ENCODE measurements at regions not wholly inside any gene's neighbourhood (a gene's known extent, or its start where the extent isn't known, plus 50 kb on each side); places are given as distances from the start of the nearest gene placed in this dataset.
"Not testable (repeated sequence)": the region's sequence is repeated elsewhere in the genome, so short reads cannot be mapped to it uniquely, and the experiment has no call there.

DNA sequence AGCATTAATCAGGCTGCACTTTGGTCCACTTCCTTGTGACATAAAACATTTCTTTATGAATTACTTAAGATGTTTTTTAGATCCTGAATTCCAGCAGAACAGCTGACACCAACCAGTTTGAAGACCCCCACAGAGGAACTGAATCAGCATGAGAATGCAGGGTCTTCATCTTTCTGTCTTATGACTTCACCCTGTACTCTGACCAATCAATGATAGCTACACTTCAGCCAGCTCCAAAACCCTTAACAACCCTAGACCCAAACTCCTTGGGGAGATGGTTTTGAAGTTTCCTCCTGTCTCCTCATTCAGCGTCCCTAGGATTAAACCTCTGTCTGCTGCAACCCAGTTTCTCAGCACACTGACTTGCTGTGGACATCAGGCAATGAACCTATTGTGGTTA lies 175.0 kb downstream of the CTH start:
- DNase-seq = no peak
- Histone ChIP-seq H3K4me3 (ENCODE audit: control insufficient read depth in 1 of 7, extremely low read depth in 1 of 7, insufficient read depth in 4 of 7, low read depth in 2 of 7, low read length in 6 of 7) (no peak overlapping the region), H3K9me3 (ENCODE audit: control extremely low read depth in 1 of 5, control insufficient read depth in 4 of 5, insufficient read depth in 2 of 5, low read depth in 1 of 5, low read length in 4 of 5) (no peaks in the 10 kb centered on the region), H3K27me3 (replicated peaks in 2 of 5; ENCODE audit: control insufficient read depth in 4 of 5, insufficient read depth in 5 of 5, low read length in 4 of 5) (no peaks in the 10 kb centered on the region), H3K4me1 (ENCODE audit: control extremely low read depth in 1 of 4, control insufficient read depth in 4 of 4, insufficient read depth in 4 of 4, low read length in 3 of 4) (no peaks in the 10 kb centered on the region), H3K27ac (ENCODE audit: insufficient read depth in 1 of 2, low read depth in 1 of 2, low read length in 2 of 2, poor library complexity in 1 of 2, severe bottlenecking in 2 of 2) (no peak overlapping the region), H3K36me3 (ENCODE audit: control insufficient read depth in 4 of 4, insufficient read depth in 4 of 4, low read length in 3 of 4) (no peaks in the 10 kb centered on the region)
- CTCF ChIA-PET = no interaction called here
- 100% methylated on average over 1 of the region's 1 CpG for WGBS (ENCODE audit: insufficient coverage)
- POLR2A ChIA-PET = no interaction called here

GRCh38 chr1:70587872-70588366 lies 176.9 kb downstream of the CTH start:
- Histone ChIP-seq H3K27me3 (replicated peaks in 2 of 5; ENCODE audit: control insufficient read depth in 4 of 5, insufficient read depth in 5 of 5, low read length in 4 of 5) (no peaks in the 10 kb centered on the region), H3K4me3 (ENCODE audit: control insufficient read depth in 1 of 7, extremely low read depth in 1 of 7, insufficient read depth in 4 of 7, low read depth in 2 of 7, low read length in 6 of 7) (no peak overlapping the region), H3K9me3 (ENCODE audit: control extremely low read depth in 1 of 5, control insufficient read depth in 4 of 5, insufficient read depth in 2 of 5, low read depth in 1 of 5, low read length in 4 of 5) (no peaks in the 10 kb centered on the region), H3K27ac (ENCODE audit: insufficient read depth in 1 of 2, low read depth in 1 of 2, low read length in 2 of 2, poor library complexity in 1 of 2, severe bottlenecking in 2 of 2) (no peak overlapping the region), H3K36me3 (ENCODE audit: control insufficient read depth in 4 of 4, insufficient read depth in 4 of 4, low read length in 3 of 4) (no peaks in the 10 kb centered on the region), H3K4me1 (ENCODE audit: control extremely low read depth in 1 of 4, control insufficient read depth in 4 of 4, insufficient read depth in 4 of 4, low read length in 3 of 4) (no peaks in the 10 kb centered on the region)
- DNase-seq = no peak
- ChIA-PET POLR2A (no interaction called here), CTCF (no interaction called here)
- WGBS (ENCODE audit: insufficient coverage) = no CpG with 5 or more reads among the region's 3 CpGs

DNA sequence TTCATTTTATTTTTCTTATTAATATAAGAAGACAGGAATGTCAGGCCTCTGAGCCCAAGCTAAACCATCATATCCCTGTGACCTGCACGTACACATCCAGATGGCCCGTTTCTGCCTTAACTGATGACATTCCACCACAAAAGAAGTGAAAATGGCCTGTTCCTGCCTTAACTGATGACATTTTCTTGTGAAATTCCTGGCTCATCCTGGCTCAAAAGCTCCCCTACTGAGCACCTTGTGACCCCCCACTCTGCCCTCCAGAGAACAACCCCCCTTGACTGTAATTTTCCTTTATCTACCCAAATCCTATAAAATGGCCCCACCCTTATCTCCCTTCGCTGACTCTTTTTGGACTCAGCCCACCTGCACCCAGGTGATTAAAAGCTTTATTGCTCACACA lies 182.5 kb downstream of the CTH start:
- H3K4me1 ChIP-seq (ENCODE audit: control extremely low read depth in 1 of 4, control insufficient read depth in 4 of 4, insufficient read depth in 4 of 4, low read length in 3 of 4); H3K36me3 ChIP-seq (ENCODE audit: control insufficient read depth in 4 of 4, insufficient read depth in 4 of 4, low read length in 3 of 4); H3K4me3 ChIP-seq (ENCODE audit: control insufficient read depth in 1 of 7, extremely low read depth in 1 of 7, insufficient read depth in 4 of 7, low read depth in 2 of 7, low read length in 6 of 7); CTCF ChIA-PET; H3K9me3 ChIP-seq (ENCODE audit: control extremely low read depth in 1 of 5, control insufficient read depth in 4 of 5, insufficient read depth in 2 of 5, low read depth in 1 of 5, low read length in 4 of 5); H3K27ac ChIP-seq (ENCODE audit: insufficient read depth in 1 of 2, low read depth in 1 of 2, low read length in 2 of 2, poor library complexity in 1 of 2, severe bottlenecking in 2 of 2); POLR2A ChIA-PET; H3K27me3 ChIP-seq (replicated peaks in 2 of 5; ENCODE audit: control insufficient read depth in 4 of 5, insufficient read depth in 5 of 5, low read length in 4 of 5); DNase-seq: not testable (repeated sequence)
- WGBS (ENCODE audit: insufficient coverage) = 93% methylated on average over 3 of the region's 3 CpGs

DNA sequence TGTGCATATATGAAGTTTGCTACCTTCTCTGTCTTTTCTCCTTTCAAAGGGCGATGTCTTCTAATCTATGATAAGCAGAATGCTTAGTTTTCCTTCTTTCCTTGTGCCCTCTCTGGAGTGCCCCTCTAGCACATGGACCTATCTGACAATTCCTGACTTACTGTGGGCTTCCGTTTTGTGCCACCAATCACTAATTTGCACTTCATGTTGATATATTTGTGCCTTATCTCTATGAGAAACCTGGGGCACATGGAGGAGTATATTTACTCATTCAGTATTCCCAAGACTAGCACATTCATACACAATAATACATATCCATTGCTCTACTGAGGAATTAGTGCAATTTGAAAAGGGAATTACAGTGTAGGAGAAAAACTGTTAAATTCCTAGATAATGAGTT lies 197.7 kb downstream of the CTH start:
- 89% methylated on average over 1 of the region's 2 CpGs for WGBS (ENCODE audit: insufficient coverage)
- peaks cover 0 to 2% (median 0%) of the 10 kb centered on the region in 5 experiments for H3K9me3 ChIP-seq (ENCODE audit: control extremely low read depth in 1 of 5, control insufficient read depth in 4 of 5, insufficient read depth in 2 of 5, low read depth in 1 of 5, low read length in 4 of 5)
- no peak overlapping the region for H3K27ac ChIP-seq (ENCODE audit: insufficient read depth in 1 of 2, low read depth in 1 of 2, low read length in 2 of 2, poor library complexity in 1 of 2, severe bottlenecking in 2 of 2)
- DNase-seq = no peak
- ChIA-PET POLR2A (no interaction called here), CTCF (no interaction called here)
- no peaks in the 10 kb centered on the region for H3K4me1 ChIP-seq (ENCODE audit: control extremely low read depth in 1 of 4, control insufficient read depth in 4 of 4, insufficient read depth in 4 of 4, low read length in 3 of 4)
- H3K36me3 ChIP-seq (ENCODE audit: control insufficient read depth in 4 of 4, insufficient read depth in 4 of 4, low read length in 3 of 4) = no peaks in the 10 kb centered on the region
- H3K4me3 ChIP-seq (ENCODE audit: control insufficient read depth in 1 of 7, extremely low read depth in 1 of 7, insufficient read depth in 4 of 7, low read depth in 2 of 7, low read length in 6 of 7) = no peak overlapping the region
- no peaks in the 10 kb centered on the region for H3K27me3 ChIP-seq (replicated peaks in 2 of 5; ENCODE audit: control insufficient read depth in 4 of 5, insufficient read depth in 5 of 5, low read length in 4 of 5)

- H3K4me3 ChIP-seq (ENCODE audit: control insufficient read depth in 1 of 7, extremely low read depth in 1 of 7, insufficient read depth in 4 of 7, low read depth in 2 of 7, low read length in 6 of 7); H3K27ac ChIP-seq (ENCODE audit: insufficient read depth in 1 of 2, low read depth in 1 of 2, low read length in 2 of 2, poor library complexity in 1 of 2, severe bottlenecking in 2 of 2); CTCF ChIA-PET; DNase-seq; H3K9me3 ChIP-seq (ENCODE audit: control extremely low read depth in 1 of 5, control insufficient read depth in 4 of 5, insufficient read depth in 2 of 5, low read depth in 1 of 5, low read length in 4 of 5); H3K4me1 ChIP-seq (ENCODE audit: control extremely low read depth in 1 of 4, control insufficient read depth in 4 of 4, insufficient read depth in 4 of 4, low read length in 3 of 4); H3K27me3 ChIP-seq (replicated peaks in 2 of 5; ENCODE audit: control insufficient read depth in 4 of 5, insufficient read depth in 5 of 5, low read length in 4 of 5); H3K36me3 ChIP-seq (ENCODE audit: control insufficient read depth in 4 of 4, insufficient read depth in 4 of 4, low read length in 3 of 4): not testable (repeated sequence)
- POLR2A ChIA-PET = interaction anchor here (0.7 kb wide), 1 partner anchor 127 kb away, joined by 3 read pairs; no protein-coding TSS in a partner anchor
- no CpG with 5 or more reads among the region's 3 CpGs for WGBS (ENCODE audit: insufficient coverage)
Observed at GRCh38 chr1:70610164-70610563, 199.1 kb downstream of the CTH start.

DNA sequence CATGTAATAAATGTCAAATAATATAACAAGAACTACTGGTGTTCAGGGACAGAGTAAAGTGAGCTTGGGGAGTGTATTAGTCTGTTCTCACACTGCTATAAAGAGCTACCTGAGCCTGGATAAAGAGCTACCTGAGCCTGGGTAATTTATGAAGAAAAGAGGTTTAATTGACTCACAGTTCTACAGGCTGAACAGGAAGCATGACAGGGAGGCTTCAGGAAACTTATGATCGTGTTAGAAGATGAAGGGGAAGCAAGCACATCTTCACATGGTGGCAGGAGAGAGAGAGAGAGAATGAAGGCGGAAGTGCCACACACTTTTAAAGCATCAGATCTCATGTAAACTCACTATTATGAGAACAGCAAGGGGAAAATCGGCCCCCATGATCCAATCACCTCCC lies 205.9 kb downstream of the CTH start:
- Histone ChIP-seq H3K36me3 (ENCODE audit: control insufficient read depth in 4 of 4, insufficient read depth in 4 of 4, low read length in 3 of 4) (no peaks in the 10 kb centered on the region), H3K4me1 (ENCODE audit: control extremely low read depth in 1 of 4, control insufficient read depth in 4 of 4, insufficient read depth in 4 of 4, low read length in 3 of 4) (no peaks in the 10 kb centered on the region), H3K4me3 (ENCODE audit: control insufficient read depth in 1 of 7, extremely low read depth in 1 of 7, insufficient read depth in 4 of 7, low read depth in 2 of 7, low read length in 6 of 7) (no peak overlapping the region), H3K9me3 (ENCODE audit: control extremely low read depth in 1 of 5, control insufficient read depth in 4 of 5, insufficient read depth in 2 of 5, low read depth in 1 of 5, low read length in 4 of 5) (peaks cover 0 to 6% (median 2%) of the 10 kb centered on the region in 5 experiments), H3K27ac (ENCODE audit: insufficient read depth in 1 of 2, low read depth in 1 of 2, low read length in 2 of 2, poor library complexity in 1 of 2, severe bottlenecking in 2 of 2) (no peak overlapping the region), H3K27me3 (replicated peaks in 2 of 5; ENCODE audit: control insufficient read depth in 4 of 5, insufficient read depth in 5 of 5, low read length in 4 of 5) (no peaks in the 10 kb centered on the region)
- ChIA-PET POLR2A (no interaction called here), CTCF (no interaction called here)
- WGBS (ENCODE audit: insufficient coverage) = no CpG with 5 or more reads among the region's 3 CpGs
- no peak for DNase-seq

DNA sequence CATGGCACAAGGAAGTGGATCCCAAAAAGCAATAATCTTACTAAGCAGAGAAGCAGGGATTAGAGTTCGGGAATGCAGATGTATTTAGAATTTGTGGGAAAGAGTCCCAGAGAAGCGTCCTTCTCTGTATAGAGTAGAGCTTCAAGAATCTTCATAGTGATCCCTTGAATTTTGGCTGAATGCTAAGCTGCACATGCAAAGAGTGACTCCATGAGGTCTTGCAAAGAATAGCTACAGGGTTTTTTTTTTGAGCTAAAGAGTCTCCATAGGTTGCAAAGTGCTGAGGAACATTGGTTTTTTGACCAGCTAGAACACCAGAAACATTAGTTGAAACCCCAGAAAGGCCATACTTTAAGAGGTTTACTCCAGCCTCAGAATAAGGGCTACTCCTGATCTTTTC lies 206.7 kb downstream of the CTH start:
- no peak for DNase-seq
- H3K36me3 ChIP-seq (ENCODE audit: control insufficient read depth in 4 of 4, insufficient read depth in 4 of 4, low read length in 3 of 4) = no peaks in the 10 kb centered on the region
- CTCF ChIA-PET = no interaction called here
- no peak overlapping the region for H3K27ac ChIP-seq (ENCODE audit: insufficient read depth in 1 of 2, low read depth in 1 of 2, low read length in 2 of 2, poor library complexity in 1 of 2, severe bottlenecking in 2 of 2)
- POLR2A ChIA-PET = no interaction called here
- no peaks in the 10 kb centered on the region for H3K27me3 ChIP-seq (replicated peaks in 2 of 5; ENCODE audit: control insufficient read depth in 4 of 5, insufficient read depth in 5 of 5, low read length in 4 of 5)
- no peaks in the 10 kb centered on the region for H3K4me1 ChIP-seq (ENCODE audit: control extremely low read depth in 1 of 4, control insufficient read depth in 4 of 4, insufficient read depth in 4 of 4, low read length in 3 of 4)
- H3K9me3 ChIP-seq (ENCODE audit: control extremely low read depth in 1 of 5, control insufficient read depth in 4 of 5, insufficient read depth in 2 of 5, low read depth in 1 of 5, low read length in 4 of 5) = peaks cover 0 to 6% (median 2%) of the 10 kb centered on the region in 5 experiments
- 96% methylated on average over 2 of the region's 2 CpGs for WGBS (ENCODE audit: insufficient coverage)
- H3K4me3 ChIP-seq (ENCODE audit: control insufficient read depth in 1 of 7, extremely low read depth in 1 of 7, insufficient read depth in 4 of 7, low read depth in 2 of 7, low read length in 6 of 7) = no peak overlapping the region
